ENCODE measurements at regions not wholly inside any gene's neighbourhood (a gene's known extent, or its start where the extent isn't known, plus 50 kb on each side); places are given as distances from the start of the nearest gene placed in this dataset.

DNA sequence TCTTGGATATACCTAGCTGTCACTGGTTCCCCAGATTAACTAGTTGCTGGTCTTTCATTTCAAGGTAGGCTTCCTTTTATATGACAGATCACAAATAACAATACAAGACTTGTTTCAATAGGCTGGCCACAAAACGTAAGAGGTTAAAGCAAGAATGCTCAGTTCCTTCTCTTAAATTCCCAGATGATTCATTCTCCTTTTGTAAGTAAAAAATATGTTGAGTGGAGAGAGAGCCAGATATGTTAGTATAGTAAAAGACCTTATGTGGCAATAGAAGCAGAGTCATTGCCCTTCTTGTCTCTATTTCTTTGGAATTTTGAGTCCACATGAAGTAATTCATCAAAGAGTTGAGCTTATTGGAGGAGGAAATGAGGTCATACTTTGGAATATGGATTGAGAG lies 939.0 kb upstream of the ATXN7L3B start:
- TF ChIP-seq, protein P1, sequence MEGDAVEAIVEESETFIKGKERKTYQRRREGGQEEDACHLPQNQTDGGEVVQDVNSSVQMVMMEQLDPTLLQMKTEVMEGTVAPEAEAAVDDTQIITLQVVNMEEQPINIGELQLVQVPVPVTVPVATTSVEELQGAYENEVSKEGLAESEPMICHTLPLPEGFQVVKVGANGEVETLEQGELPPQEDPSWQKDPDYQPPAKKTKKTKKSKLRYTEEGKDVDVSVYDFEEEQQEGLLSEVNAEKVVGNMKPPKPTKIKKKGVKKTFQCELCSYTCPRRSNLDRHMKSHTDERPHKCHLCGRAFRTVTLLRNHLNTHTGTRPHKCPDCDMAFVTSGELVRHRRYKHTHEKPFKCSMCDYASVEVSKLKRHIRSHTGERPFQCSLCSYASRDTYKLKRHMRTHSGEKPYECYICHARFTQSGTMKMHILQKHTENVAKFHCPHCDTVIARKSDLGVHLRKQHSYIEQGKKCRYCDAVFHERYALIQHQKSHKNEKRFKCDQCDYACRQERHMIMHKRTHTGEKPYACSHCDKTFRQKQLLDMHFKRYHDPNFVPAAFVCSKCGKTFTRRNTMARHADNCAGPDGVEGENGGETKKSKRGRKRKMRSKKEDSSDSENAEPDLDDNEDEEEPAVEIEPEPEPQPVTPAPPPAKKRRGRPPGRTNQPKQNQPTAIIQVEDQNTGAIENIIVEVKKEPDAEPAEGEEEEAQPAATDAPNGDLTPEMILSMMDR (IDR thresholded peaks at IDR 0.05), result no peak
- TF ChIP-seq POLR2A (IDR thresholded peaks at IDR 0.05) (no peak), POLR2AphosphoS5 (IDR thresholded peaks at IDR 0.05) (no peak), EP300 (IDR thresholded peaks at IDR 0.05) (no peak)
